PFSK-1 (cell line): ENCODE measurements at regions not wholly inside any gene's neighbourhood (a gene's known extent, or its start where the extent isn't known, plus 50 kb on each side); places are given as distances from the start of the nearest gene placed in this dataset.

Source experiments
- FOXP2 ChIP-seq: optimal IDR thresholded peaks from 2 replicates; pipeline ENCODE3; 2011; ENCODE audit warnings: borderline replicate concordance, control low read depth, inconsistent platforms; ENCODE audit not compliant: insufficient read depth; ENCODE audit errors: extremely low read length, extremely low read depth
- POLR2AphosphoS5 ChIP-seq: IDR thresholded peaks from 2 replicates; pipeline ENCODE4 v1.6.1; 2012; ENCODE audit warnings: low read depth, mild to moderate bottlenecking, control low read depth, low read length, moderate library complexity
- REST ChIP-seq, 2 experiments: IDR thresholded peaks; 2 replicates each; pipeline versions ENCODE4 v1.6.1 to v1.8.0; 2011 to 2012; ENCODE audit warnings: low read depth in 2 of 2, low read length in 2 of 2, control low read depth in 1 of 2, inconsistent platforms in 1 of 2, mild to moderate bottlenecking in 1 of 2, moderate library complexity in 1 of 2; ENCODE audit not compliant: insufficient read depth in 1 of 2
- SIN3A ChIP-seq: IDR thresholded peaks from 2 replicates; pipeline ENCODE4 v1.6.1; 2012; ENCODE audit warnings: mild to moderate bottlenecking, low read length, moderate library complexity, borderline replicate concordance; ENCODE audit not compliant: insufficient read depth
- TAF1 ChIP-seq: IDR thresholded peaks from 2 replicates; pipeline ENCODE4 v1.6.1; 2012; ENCODE audit warnings: low read length, control low read depth, borderline replicate concordance; ENCODE audit not compliant: insufficient read depth

DNA sequence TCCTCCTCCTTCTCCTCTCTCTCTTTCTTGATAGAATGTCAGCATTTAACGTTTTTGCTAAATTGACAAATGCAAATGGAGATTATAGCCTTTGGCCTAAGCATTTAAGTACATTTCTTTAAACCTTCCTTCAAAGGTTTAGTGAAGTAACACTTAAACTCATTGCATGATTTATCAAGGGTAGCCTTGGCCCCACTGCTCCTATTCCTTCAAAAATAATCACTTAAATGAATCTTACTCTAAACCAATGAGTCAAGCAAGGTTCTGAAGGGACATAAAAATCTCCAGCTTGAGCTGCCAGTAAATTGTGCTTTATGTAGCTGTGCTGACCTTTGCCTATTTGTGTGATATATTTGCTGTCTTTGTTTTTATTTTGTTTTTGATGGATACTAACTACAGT is 358.5 kb upstream of the AKR1E2 start:
- TF ChIP-seq SIN3A, result no peak
- no peak for TF ChIP-seq REST (IDR thresholded peaks at IDR 0.05; ENCODE audit: insufficient read depth in 1 of 2, low read depth in 2 of 2, low read length in 2 of 2)
- no peak for TF ChIP-seq POLR2AphosphoS5
- no peak for TF ChIP-seq TAF1
- no peak for TF ChIP-seq FOXP2
